ENCODE measurements at regions not wholly inside any gene's neighbourhood (a gene's known extent, or its start where the extent isn't known, plus 50 kb on each side); places are given as distances from the start of the nearest gene placed in this dataset.

GRCh38 chr14:22194664-22195063 lies 394.4 kb downstream of the DAD1 start:
- no peaks in the 10 kb centered on the region for H3K9me2 ChIP-seq (replicated peaks; ENCODE audit: control insufficient read depth, low read length)
- H3K4me2 ChIP-seq (ENCODE audit: low read length) = no peak overlapping the region
- H3K36me3 ChIP-seq (ENCODE audit: control insufficient read depth, low read length) = no peaks in the 10 kb centered on the region
- H3K4me3 ChIP-seq (ENCODE audit: low read length) = no peak overlapping the region
- no peaks in the 10 kb centered on the region for H3F3A ChIP-seq (ENCODE audit: control insufficient read depth, insufficient read depth)
- TF ChIP-seq CTCF (IDR thresholded peaks at IDR 0.05; ENCODE audit: low read depth, low read length, poor library complexity, severe bottlenecking) (no peak), EZH2phosphoT487 (IDR thresholded peaks at IDR 0.05; ENCODE audit: borderline replicate concordance, low read length) (no peak)
- H3K27me3 ChIP-seq (ENCODE audit: control insufficient read depth, low read length) = no peaks in the 10 kb centered on the region
- no peaks in the 10 kb centered on the region for H3K4me1 ChIP-seq (ENCODE audit: control insufficient read depth, low read length)
- no peaks in the 10 kb centered on the region for H3K79me2 ChIP-seq (ENCODE audit: control insufficient read depth, low read length)
- H3K27ac ChIP-seq (ENCODE audit: low read depth, low read length) = no peak overlapping the region
- H4K20me1 ChIP-seq (ENCODE audit: control insufficient read depth, insufficient read depth, low read depth, low read length) = no peaks in the 10 kb centered on the region
- H3K9me3 ChIP-seq (ENCODE audit: control insufficient read depth, insufficient read depth, low read length) = no peaks in the 10 kb centered on the region

GRCh38 chr14:22190411-22191191 lies 398.4 kb downstream of the DAD1 start:
- Histone ChIP-seq H4K20me1 (ENCODE audit: control insufficient read depth, insufficient read depth, low read depth, low read length) (no peaks in the 10 kb centered on the region), H3K4me3 (ENCODE audit: low read length) (no peak overlapping the region), H3K27me3 (ENCODE audit: control insufficient read depth, low read length) (no peaks in the 10 kb centered on the region), H3K9me2 (replicated peaks; ENCODE audit: control insufficient read depth, low read length) (no peaks in the 10 kb centered on the region), H3F3A (ENCODE audit: control insufficient read depth, insufficient read depth) (no peaks in the 10 kb centered on the region), H3K4me2 (ENCODE audit: low read length) (no peak overlapping the region), H3K9me3 (ENCODE audit: control insufficient read depth, insufficient read depth, low read length) (no peaks in the 10 kb centered on the region), H3K27ac (ENCODE audit: low read depth, low read length) (no peak overlapping the region), H3K36me3 (ENCODE audit: control insufficient read depth, low read length) (no peaks in the 10 kb centered on the region), H3K4me1 (ENCODE audit: control insufficient read depth, low read length) (no peaks in the 10 kb centered on the region), H3K79me2 (ENCODE audit: control insufficient read depth, low read length) (no peaks in the 10 kb centered on the region)
- no peak for TF ChIP-seq CTCF (IDR thresholded peaks at IDR 0.05; ENCODE audit: low read depth, low read length, poor library complexity, severe bottlenecking)
- TF ChIP-seq EZH2phosphoT487 (IDR thresholded peaks at IDR 0.05; ENCODE audit: borderline replicate concordance, low read length) = no peak

GRCh38 chr14:22189881-22190280 lies 399.1 kb downstream of the DAD1 start:
- H3K4me1 ChIP-seq (ENCODE audit: control insufficient read depth, low read length) = no peaks in the 10 kb centered on the region
- no peaks in the 10 kb centered on the region for H3F3A ChIP-seq (ENCODE audit: control insufficient read depth, insufficient read depth)
- H3K79me2 ChIP-seq (ENCODE audit: control insufficient read depth, low read length) = no peaks in the 10 kb centered on the region
- no peaks in the 10 kb centered on the region for H3K9me3 ChIP-seq (ENCODE audit: control insufficient read depth, insufficient read depth, low read length)
- no peaks in the 10 kb centered on the region for H4K20me1 ChIP-seq (ENCODE audit: control insufficient read depth, insufficient read depth, low read depth, low read length)
- H3K27ac ChIP-seq (ENCODE audit: low read depth, low read length) = no peak overlapping the region
- H3K27me3 ChIP-seq (ENCODE audit: control insufficient read depth, low read length) = no peaks in the 10 kb centered on the region
- TF ChIP-seq CTCF (IDR thresholded peaks at IDR 0.05; ENCODE audit: low read depth, low read length, poor library complexity, severe bottlenecking) (no peak), EZH2phosphoT487 (IDR thresholded peaks at IDR 0.05; ENCODE audit: borderline replicate concordance, low read length) (no peak)
- no peaks in the 10 kb centered on the region for H3K9me2 ChIP-seq (replicated peaks; ENCODE audit: control insufficient read depth, low read length)
- no peak overlapping the region for H3K4me3 ChIP-seq (ENCODE audit: low read length)
- H3K36me3 ChIP-seq (ENCODE audit: control insufficient read depth, low read length) = no peaks in the 10 kb centered on the region
- no peak overlapping the region for H3K4me2 ChIP-seq (ENCODE audit: low read length)

Data from DOHH2 (cell line).